GM12891 (cell line): ENCODE measurements at regions not wholly inside any gene's neighbourhood (a gene's known extent, or its start where the extent isn't known, plus 50 kb on each side); places are given as distances from the start of the nearest gene placed in this dataset.

Source experiments
- POLR2A ChIP-seq: IDR thresholded peaks from 2 replicates; pipeline ENCODE4 v1.6.1; 2011; ENCODE audit warnings: low read depth, low read length, control low read depth
- POLR2AphosphoS5 ChIP-seq: IDR thresholded peaks from 2 replicates; pipeline ENCODE4 v1.6.1; 2011; ENCODE audit warnings: low read depth, low read length, control low read depth
- TAF1 ChIP-seq: IDR thresholded peaks from 2 replicates; pipeline ENCODE4 v1.6.1; 2011; ENCODE audit warnings: low read depth, low read length, control low read depth

- TF ChIP-seq TAF1 (no peak), POLR2A (no peak), POLR2AphosphoS5 (no peak)
Measured at GRCh38 chr18:78711316-78711715, 268.3 kb upstream of the SALL3 start.
